Liver (tissue), 8 donors: ENCODE measurements at regions not wholly inside any gene's neighbourhood (a gene's known extent, or its start where the extent isn't known, plus 50 kb on each side); places are given as distances from the start of the nearest gene placed in this dataset.

Source experiments
- DNase-seq: peaks from one replicate; pipeline ENCODE4 v3.0.0-alpha.2; 2017; ENCODE audit warnings: low spot score
- H3K27ac ChIP-seq, 2 donors: one replicate each; pipeline ENCODE4 v1.7.0; 2013; ENCODE audit warnings: inconsistent platforms in 2 of 2, low read length in 2 of 2, control low read depth in 1 of 2, low read depth in 1 of 2, mild to moderate bottlenecking in 1 of 2
- H3K27me3 ChIP-seq, 4 donors: one replicate each; pipeline versions ENCODE4 v1.6.1 to v1.7.0; 2013; ENCODE audit warnings: low read length in 3 of 4, inconsistent platforms in 1 of 4, mild to moderate bottlenecking in 1 of 4, moderate library complexity in 1 of 4; ENCODE audit not compliant: control insufficient read depth in 4 of 4, insufficient read depth in 4 of 4
- H3K36me3 ChIP-seq, 4 donors: one replicate each; pipeline versions ENCODE4 v1.6.1 to v1.7.0; 2013; ENCODE audit warnings: low read length in 3 of 4, mild to moderate bottlenecking in 3 of 4, low read depth in 1 of 4, moderate library complexity in 1 of 4; ENCODE audit not compliant: control insufficient read depth in 4 of 4, insufficient read depth in 3 of 4
- H3K4me1 ChIP-seq, 4 donors: one replicate each; pipeline versions ENCODE4 v1.6.1 to v1.7.0; 2013; ENCODE audit warnings: low read length in 3 of 4, mild to moderate bottlenecking in 3 of 4, moderate library complexity in 1 of 4; ENCODE audit not compliant: control insufficient read depth in 4 of 4, insufficient read depth in 4 of 4
- H3K4me3 ChIP-seq, 3 donors: one replicate each; pipeline versions ENCODE4 v1.6.1 to v1.7.0; 2013; ENCODE audit warnings: low read length in 3 of 3, control low read depth in 1 of 3, low read depth in 1 of 3, mild to moderate bottlenecking in 1 of 3
- H3K9ac ChIP-seq, 2 donors: one replicate each; pipeline ENCODE4 v1.7.0; 2013; ENCODE audit warnings: low read length in 2 of 2, mild to moderate bottlenecking in 2 of 2, moderate library complexity in 2 of 2, control low read depth in 1 of 2, low read depth in 1 of 2
- H3K9me3 ChIP-seq, 4 donors: one replicate each; pipeline versions ENCODE4 v1.6.1 to v1.7.0; 2013; ENCODE audit warnings: low read length in 3 of 4; ENCODE audit not compliant: control insufficient read depth in 4 of 4
- ATF3 ChIP-seq: IDR thresholded peaks from 2 replicates; pipeline ENCODE4 v1.6.1; 2016; ENCODE audit warnings: antibody characterized with exemption
- CTCF ChIP-seq: fragments of 150-350 bp; IDR thresholded peaks from 2 replicates; pipeline ENCODE4 v1.5.1; 2017; ENCODE audit warnings: improper control_type of control experiment, low read depth, low read length; ENCODE audit not compliant: missing input control
- EGR1 ChIP-seq, 2 donors: IDR thresholded peaks; 2 replicates each; pipeline ENCODE4 v1.6.1; 2016 to 2018; ENCODE audit warnings: antibody characterized with exemption in 2 of 2, low read depth in 2 of 2
- FOXA1 ChIP-seq: IDR thresholded peaks from 2 replicates; pipeline ENCODE4 v1.6.1; 2016; ENCODE audit warnings: antibody characterized with exemption
- FOXA2 ChIP-seq: IDR thresholded peaks from 2 replicates; pipeline ENCODE4 v1.6.1; 2016; ENCODE audit warnings: antibody characterized with exemption
- GABPA ChIP-seq, 2 donors: IDR thresholded peaks in 1 of 2; conservative IDR thresholded peaks in 1 of 2; 2 replicates each; pipeline ENCODE4 v1.6.1; 2016; ENCODE audit warnings: antibody characterized with exemption in 2 of 2, mild to moderate bottlenecking in 1 of 2, moderate library complexity in 1 of 2
- HNF4A ChIP-seq, 2 donors: conservative IDR thresholded peaks; 2 replicates each; pipeline ENCODE4 v1.6.1; 2016; ENCODE audit warnings: antibody characterized with exemption in 2 of 2, mild to moderate bottlenecking in 2 of 2
- HNF4G ChIP-seq: IDR thresholded peaks from 2 replicates; pipeline ENCODE4 v1.6.1; 2016; ENCODE audit warnings: antibody characterized with exemption
- NR2F2 ChIP-seq: IDR thresholded peaks from 2 replicates; pipeline ENCODE4 v1.6.1; 2016; ENCODE audit warnings: antibody characterized with exemption
- RAD21 ChIP-seq, 2 donors: IDR thresholded peaks; 2 replicates each; pipeline ENCODE4 v1.6.1; 2016; ENCODE audit warnings: antibody characterized with exemption in 2 of 2, mild to moderate bottlenecking in 2 of 2
- REST ChIP-seq: IDR thresholded peaks from 2 replicates; pipeline ENCODE4 v1.6.1; 2016; ENCODE audit warnings: antibody characterized with exemption, mild to moderate bottlenecking
- RXRA ChIP-seq, 2 donors: IDR thresholded peaks; 2 replicates each; pipeline ENCODE4 v1.6.1; 2017 to 2018; ENCODE audit warnings: antibody characterized with exemption in 2 of 2, mild to moderate bottlenecking in 1 of 2
- SP1 ChIP-seq: IDR thresholded peaks from 2 replicates; pipeline ENCODE4 v1.6.1; 2018; ENCODE audit warnings: antibody characterized with exemption, mild to moderate bottlenecking
- TAF1 ChIP-seq: conservative IDR thresholded peaks from 2 replicates; pipeline ENCODE4 v1.6.1; 2016; ENCODE audit warnings: antibody characterized with exemption, mild to moderate bottlenecking
- YY1 ChIP-seq: IDR thresholded peaks from 2 replicates; pipeline ENCODE4 v1.6.1; 2016; ENCODE audit warnings: antibody characterized with exemption, mild to moderate bottlenecking
- ZBTB33 ChIP-seq: IDR thresholded peaks from 2 replicates; pipeline ENCODE4 v1.6.1; 2016; ENCODE audit warnings: antibody characterized with exemption
- WGBS: extraction: QIAGEN DNeasy Blood & Tissue Kit; methylation state at CpG from one replicate; pipeline ENCODE4 v1.1.7; 2013; 5-methylcytosine and 5-hydroxymethylcytosine counted together
- donor health status: healthy.
- donor health status: healthy.
- donor health status: healthy.
- donor health status: healthy.
- donor health status: healthy.

GRCh38 chr2:190811811-190812210 is 68.8 kb upstream of the GLS start:
- no peak for DNase-seq
- H3K27ac ChIP-seq = no peak overlapping the region

GRCh38 chr2:190812506-190813294 is 67.9 kb upstream of the GLS start:
- peaks cover 0 to 2% (median 0%) of the 10 kb centered on the region in 4 donors for H3K9me3 ChIP-seq
- no peak overlapping the region for H3K27ac ChIP-seq
- TF ChIP-seq HNF4G (no peak), ATF3 (no peak), YY1 (no peak), NR2F2 (no peak), HNF4A (conservative IDR thresholded peaks at IDR 0.05) (no peak), RXRA (IDR thresholded peaks at IDR 0.05) (no peak), REST (no peak), SP1 (no peak), FOXA2 (no peak), ZBTB33 (no peak), RAD21 (IDR thresholded peaks at IDR 0.05) (no peak), CTCF (no peak), FOXA1 (no peak), EGR1 (IDR thresholded peaks at IDR 0.05; ENCODE audit: low read depth in 2 of 2) (no peak)
- H3K4me3 ChIP-seq = no peak overlapping the region
- H3K27me3 ChIP-seq = no peaks in the 10 kb centered on the region
- no peaks in the 10 kb centered on the region for H3K36me3 ChIP-seq
- 74% methylated on average over 5 of the region's 5 CpGs for WGBS
- H3K9ac ChIP-seq = no peak overlapping the region
- H3K4me1 ChIP-seq = no peaks in the 10 kb centered on the region
- no peak for DNase-seq

More at GRCh38 chr2:190811811-190812210, 68.8 kb upstream of the GLS start:
- no peak overlapping the region for H3K9ac ChIP-seq
- H3K4me1 ChIP-seq = no peaks in the 10 kb centered on the region
- H3K27me3 ChIP-seq = no peaks in the 10 kb centered on the region
- no peak overlapping the region for H3K4me3 ChIP-seq
- H3K36me3 ChIP-seq = no peaks in the 10 kb centered on the region
- TF ChIP-seq ATF3 = no peak
- TF ChIP-seq FOXA2 = no peak
- TF ChIP-seq TAF1 = no peak
- no peak for TF ChIP-seq GABPA (IDR thresholded peaks at IDR 0.05 in 1 of 2, conservative IDR thresholded peaks at IDR 0.05 in 1 of 2)
- TF ChIP-seq HNF4G = no peak
- H3K9me3 ChIP-seq = no peaks in the 10 kb centered on the region
